CD4-positive, alpha-beta T cell treated with Interleukin-6 at 100 ng/mL for 8 hours (primary cell): ENCODE measurements at regions not wholly inside any gene's neighbourhood (a gene's known extent, or its start where the extent isn't known, plus 50 kb on each side); places are given as distances from the start of the nearest gene placed in this dataset.
"Not testable (repeated sequence)": the region's sequence is repeated elsewhere in the genome, so short reads cannot be mapped to it uniquely, and the experiment has no call there.

Source experiments
- DNase-seq: peaks from one replicate; pipeline ENCODE4 v3.0.0-alpha.2; 2020; ENCODE audit warnings: mixed read lengths, low spot score

GRCh38 chr9:41754822-41755221, 374.4 kb downstream of the CNTNAP3B start:
- DNase-seq: not testable (repeated sequence)

GRCh38 chr9:41754403-41754802, 374.8 kb downstream of the CNTNAP3B start:
- not testable (repeated sequence) for DNase-seq

GRCh38 chr9:41741897-41742296, 387.3 kb downstream of the CNTNAP3B start:
- not testable (repeated sequence) for DNase-seq

- DNase-seq: not testable (repeated sequence)
These were observed 388.1 kb downstream of the CNTNAP3B start for GRCh38 chr9:41741173-41741572.

GRCh38 chr9:41738681-41739080, 390.5 kb downstream of the CNTNAP3B start:
- not testable (repeated sequence) for DNase-seq

GRCh38 chr9:41699190-41699589, 430.0 kb downstream of the CNTNAP3B start:
- DNase-seq: not testable (repeated sequence)

GRCh38 chr9:41697080-41697479, 432.1 kb downstream of the CNTNAP3B start:
- not testable (repeated sequence) for DNase-seq

GRCh38 chr9:41679312-41679711, 449.9 kb downstream of the CNTNAP3B start:
- DNase-seq: not testable (repeated sequence)

- DNase-seq: not testable (repeated sequence)
These were observed 465.7 kb downstream of the CNTNAP3B start for GRCh38 chr9:41663497-41664036.

GRCh38 chr9:41658706-41659105, 469.6 kb upstream of the ZNG1F start:
- not testable (repeated sequence) for DNase-seq

GRCh38 chr9:41658116-41658515, 469.0 kb upstream of the ZNG1F start:
- DNase-seq: not testable (repeated sequence)

GRCh38 chr9:41657141-41657540, 468.0 kb upstream of the ZNG1F start:
- DNase-seq: not testable (repeated sequence)

GRCh38 chr9:41655071-41655554, 466.0 kb upstream of the ZNG1F start:
- DNase-seq: not testable (repeated sequence)

GRCh38 chr9:41654349-41654748, 465.2 kb upstream of the ZNG1F start:
- DNase-seq: not testable (repeated sequence)

GRCh38 chr9:41653560-41654340, 464.6 kb upstream of the ZNG1F start:
- not testable (repeated sequence) for DNase-seq

- DNase-seq: not testable (repeated sequence)
These were observed 463.7 kb upstream of the ZNG1F start for GRCh38 chr9:41652800-41653199.

GRCh38 chr9:41652100-41652713, 463.1 kb upstream of the ZNG1F start:
- not testable (repeated sequence) for DNase-seq

GRCh38 chr9:41650086-41650485, 461.0 kb upstream of the ZNG1F start:
- DNase-seq: not testable (repeated sequence)

GRCh38 chr9:41648564-41648963, 459.4 kb upstream of the ZNG1F start:
- DNase-seq: peak; percentile 5

GRCh38 chr9:41646246-41646645, 457.1 kb upstream of the ZNG1F start:
- DNase-seq: not testable (repeated sequence)

- peak; percentile 48 for DNase-seq
These were observed 454.6 kb upstream of the ZNG1F start for GRCh38 chr9:41643571-41644279.

- not testable (repeated sequence) for DNase-seq
These were observed 444.6 kb upstream of the ZNG1F start for GRCh38 chr9:41633726-41634125.
